Cardiac fibroblast (primary cell): ENCODE measurements at regions not wholly inside any gene's neighbourhood (a gene's known extent, or its start where the extent isn't known, plus 50 kb on each side); places are given as distances from the start of the nearest gene placed in this dataset.

Source experiments
- DNase-seq, 2 donors: peaks; one replicate each; pipeline versions ENCODE4 v3.0.0 to v3.0.0-alpha.2; 2010; ENCODE audit warnings: low read depth in 2 of 2
- H3K4me3 ChIP-seq, 2 donors: replicated peaks in 1 of 2; 1 replicate in 1 of 2; 2 replicates in 1 of 2; pipeline ENCODE4 v1.5.1; 2011; ENCODE audit warnings: low read depth in 2 of 2, low read length in 2 of 2, mild to moderate bottlenecking in 2 of 2, moderate library complexity in 1 of 2
- TF ChIP-seq, protein P1 (sequence below): IDR thresholded peaks from one replicate; pipeline ENCODE4 v1.5.1; 2011; ENCODE audit warnings: low read depth, mild to moderate bottlenecking, low read length, inconsistent platforms

DNA sequence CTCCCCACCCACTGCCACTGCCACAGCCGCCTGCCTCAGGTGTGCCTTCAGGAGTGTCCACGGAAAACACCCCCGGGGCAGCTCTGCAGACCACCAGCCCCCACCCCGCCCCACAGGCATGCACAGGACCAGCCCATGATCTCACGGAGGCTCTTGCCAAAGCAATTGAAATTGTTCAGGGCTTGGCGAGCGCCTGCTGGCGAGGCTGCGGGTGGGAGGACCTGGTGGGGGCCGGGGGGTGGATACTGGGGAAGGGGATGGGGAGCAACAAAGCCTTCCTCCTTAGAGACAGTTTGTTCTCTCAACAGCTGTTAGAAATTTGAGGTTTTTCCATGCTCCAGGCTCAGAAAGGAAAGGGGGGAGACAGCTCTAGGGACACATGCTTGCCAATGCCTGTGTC, 274.7 kb downstream of the MN1 start:
- DNase-seq: no peak
- TF ChIP-seq, protein P1, sequence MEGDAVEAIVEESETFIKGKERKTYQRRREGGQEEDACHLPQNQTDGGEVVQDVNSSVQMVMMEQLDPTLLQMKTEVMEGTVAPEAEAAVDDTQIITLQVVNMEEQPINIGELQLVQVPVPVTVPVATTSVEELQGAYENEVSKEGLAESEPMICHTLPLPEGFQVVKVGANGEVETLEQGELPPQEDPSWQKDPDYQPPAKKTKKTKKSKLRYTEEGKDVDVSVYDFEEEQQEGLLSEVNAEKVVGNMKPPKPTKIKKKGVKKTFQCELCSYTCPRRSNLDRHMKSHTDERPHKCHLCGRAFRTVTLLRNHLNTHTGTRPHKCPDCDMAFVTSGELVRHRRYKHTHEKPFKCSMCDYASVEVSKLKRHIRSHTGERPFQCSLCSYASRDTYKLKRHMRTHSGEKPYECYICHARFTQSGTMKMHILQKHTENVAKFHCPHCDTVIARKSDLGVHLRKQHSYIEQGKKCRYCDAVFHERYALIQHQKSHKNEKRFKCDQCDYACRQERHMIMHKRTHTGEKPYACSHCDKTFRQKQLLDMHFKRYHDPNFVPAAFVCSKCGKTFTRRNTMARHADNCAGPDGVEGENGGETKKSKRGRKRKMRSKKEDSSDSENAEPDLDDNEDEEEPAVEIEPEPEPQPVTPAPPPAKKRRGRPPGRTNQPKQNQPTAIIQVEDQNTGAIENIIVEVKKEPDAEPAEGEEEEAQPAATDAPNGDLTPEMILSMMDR: no peak
- no peak overlapping the region for H3K4me3 ChIP-seq

DNA sequence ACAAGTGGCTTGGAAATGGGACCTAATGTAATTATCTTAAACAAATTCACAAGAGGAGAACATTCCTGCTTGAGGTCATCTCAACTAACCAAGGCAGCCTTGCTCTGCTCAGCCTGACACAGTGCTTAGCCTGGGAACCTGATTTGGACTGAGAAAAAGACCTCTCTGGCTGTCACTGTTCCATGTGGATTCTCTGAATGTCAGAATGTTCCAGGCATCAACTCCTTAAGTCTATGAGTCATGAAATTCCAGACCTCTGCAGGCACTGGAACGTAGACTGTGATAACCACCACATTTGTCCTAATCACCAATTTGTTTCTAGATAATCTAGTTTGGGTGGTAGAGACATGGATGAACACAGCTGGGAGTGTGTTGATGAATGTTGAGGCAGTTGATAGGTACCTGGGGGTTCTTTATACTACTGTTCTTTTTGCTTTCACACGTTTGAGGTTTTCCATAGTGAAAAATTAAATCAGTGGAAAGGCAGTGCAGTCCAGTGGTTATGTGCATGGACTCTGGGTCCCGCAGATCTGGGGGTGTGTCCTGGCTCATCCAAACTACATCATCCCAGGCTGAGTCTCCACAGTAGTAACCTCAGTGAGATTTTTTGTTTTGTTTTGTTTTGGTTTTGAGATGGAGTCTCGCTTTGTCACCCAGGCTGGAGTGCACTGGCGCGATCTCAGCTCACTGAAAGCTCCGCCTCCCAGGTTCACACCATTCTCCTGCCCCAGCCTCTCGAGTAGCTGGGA, 269.6 kb downstream of the MN1 start:
- TF ChIP-seq, protein P1: no peak
- H3K4me3 ChIP-seq: no peak overlapping the region
- peak; percentile 65 to 91 for DNase-seq

DNA sequence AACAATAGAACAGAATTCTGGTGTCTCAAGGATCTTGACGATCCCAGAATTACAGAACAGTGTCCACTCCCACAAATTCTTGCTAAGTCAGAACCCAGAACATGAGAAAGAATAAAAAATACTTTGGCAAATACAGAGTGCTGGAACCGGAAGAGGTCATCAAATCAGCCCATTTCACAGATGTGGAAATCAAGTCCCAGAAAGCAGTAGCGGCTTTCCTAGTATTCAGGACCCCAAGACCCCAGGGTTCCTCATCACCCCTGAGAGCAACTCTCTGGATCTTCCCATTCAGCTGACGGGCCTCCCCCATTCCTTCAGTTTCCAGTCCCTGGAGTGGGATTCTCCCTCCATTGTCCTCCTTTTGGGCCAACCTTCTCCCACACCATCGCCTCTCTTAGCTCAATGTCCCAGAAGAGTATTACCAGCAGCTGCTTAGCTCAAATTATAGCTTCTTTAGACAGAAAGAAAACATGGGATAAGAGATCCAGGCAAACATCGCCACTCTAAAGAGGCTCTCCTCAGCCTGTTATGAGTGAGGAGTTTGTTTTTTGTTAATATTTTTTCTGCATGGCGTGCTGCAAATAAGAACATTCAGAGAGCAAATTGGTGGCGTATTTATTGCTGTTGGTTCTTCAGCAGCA, 268.3 kb downstream of the MN1 start:
- DNase-seq: no peak
- H3K4me3 ChIP-seq: no peak overlapping the region
- TF ChIP-seq, protein P1: no peak

DNA sequence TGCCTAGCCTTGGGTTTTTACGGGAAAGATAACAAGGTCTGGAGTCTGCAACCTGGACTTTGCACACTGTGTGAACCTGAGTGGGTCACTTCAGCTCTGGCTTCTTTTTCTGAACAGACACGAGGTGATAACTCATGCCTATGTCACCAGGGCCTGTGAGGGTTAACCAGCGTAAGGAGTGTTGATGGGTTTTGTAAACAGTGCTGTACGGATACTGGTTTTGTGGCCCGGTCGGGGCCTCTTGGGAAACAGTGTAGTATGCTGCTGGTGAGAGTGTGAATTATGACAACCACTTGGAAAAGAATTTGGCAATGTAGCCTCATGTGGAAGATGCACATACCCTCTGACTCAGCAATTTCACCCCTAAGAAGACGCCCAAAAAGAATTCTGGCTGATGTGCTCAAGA, 266.8 kb downstream of the MN1 start:
- peak; percentile 76 to 91 for DNase-seq
- TF ChIP-seq, protein P1: no peak

DNA sequence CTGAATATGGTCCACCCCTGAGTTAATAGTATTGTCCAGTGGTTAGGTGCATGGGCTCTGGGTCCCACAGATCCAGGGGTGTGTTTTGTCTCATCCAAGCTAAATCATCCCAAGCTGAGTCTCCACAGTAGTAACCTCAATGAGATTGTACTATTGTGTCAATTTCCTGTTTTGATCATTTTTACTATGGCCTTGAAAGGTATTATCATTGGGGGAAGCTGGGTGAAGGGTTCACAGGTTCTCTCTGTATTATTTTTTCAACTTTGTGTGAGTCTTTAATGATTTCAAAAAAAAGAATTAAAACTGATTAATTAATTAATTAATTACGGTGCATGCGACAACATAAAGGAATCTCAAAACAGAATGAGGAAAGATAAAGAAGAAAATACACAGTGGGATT, 266.1 kb downstream of the MN1 start:
- TF ChIP-seq, protein P1: no peak
- H3K4me3 ChIP-seq: no peak overlapping the region
- no peak for DNase-seq

More for the DNA sequence above, 266.8 kb downstream of the MN1 start:
- no peak overlapping the region for H3K4me3 ChIP-seq

DNA sequence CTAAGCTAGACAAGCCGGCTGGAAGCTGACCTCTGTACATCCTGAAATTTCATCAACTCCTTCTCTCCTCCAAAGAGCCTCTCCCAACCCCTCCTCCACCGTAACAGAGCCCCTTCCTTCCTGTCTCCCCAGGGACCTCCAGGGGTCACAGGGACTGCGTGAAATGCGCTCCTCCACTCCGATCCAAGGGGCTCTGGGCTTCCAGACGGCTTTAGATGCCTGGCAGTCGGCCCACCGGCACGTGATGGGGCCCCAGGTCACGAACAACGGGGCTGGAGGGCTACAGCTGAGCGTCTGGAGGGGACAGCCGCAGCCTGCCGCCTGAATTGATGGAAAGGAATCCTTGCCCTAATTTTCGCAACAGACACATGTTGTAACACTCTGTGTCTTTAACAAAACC, 264.1 kb downstream of the MN1 start:
- H3K4me3 ChIP-seq: no peak overlapping the region
- DNase-seq: peak in 1 of 2 donors; percentile 84
- TF ChIP-seq, protein P1: no peak
